Panc1 (cell line): ENCODE measurements at regions not wholly inside any gene's neighbourhood (a gene's known extent, or its start where the extent isn't known, plus 50 kb on each side); places are given as distances from the start of the nearest gene placed in this dataset.

Experiments
- POLR2AphosphoS5 ChIP-seq: IDR thresholded peaks from 2 replicates; pipeline ENCODE4 v1.6.1; 2012; ENCODE audit warnings: mild to moderate bottlenecking, low read depth, low read length, moderate library complexity
- SIN3A ChIP-seq: IDR thresholded peaks from 2 replicates; pipeline ENCODE4 v1.6.1; 2012; ENCODE audit warnings: low read depth, mild to moderate bottlenecking, low read length, moderate library complexity, borderline replicate concordance; ENCODE audit not compliant: insufficient read depth
- TCF7L2 ChIP-seq: IDR thresholded peaks from 2 replicates; pipeline ENCODE4 v1.6.1; 2011; ENCODE audit warnings: mild to moderate bottlenecking, low read depth, low read length, inconsistent platforms
- TF ChIP-seq, protein P1 (sequence below): fragments of 450-650 bp; IDR thresholded peaks from 2 replicates; pipeline ENCODE4 v1.5.1; 2017; ENCODE audit warnings: mild to moderate bottlenecking
- TF ChIP-seq, protein P2 (sequence below), 2 experiments: IDR thresholded peaks; 2 replicates each; pipeline ENCODE4 v1.6.1; 2011 to 2012; ENCODE audit warnings: low read depth in 2 of 2, control low read depth in 1 of 2, low read length in 1 of 2, mild to moderate bottlenecking in 1 of 2, moderate library complexity in 1 of 2; ENCODE audit not compliant: insufficient read depth in 1 of 2

DNA sequence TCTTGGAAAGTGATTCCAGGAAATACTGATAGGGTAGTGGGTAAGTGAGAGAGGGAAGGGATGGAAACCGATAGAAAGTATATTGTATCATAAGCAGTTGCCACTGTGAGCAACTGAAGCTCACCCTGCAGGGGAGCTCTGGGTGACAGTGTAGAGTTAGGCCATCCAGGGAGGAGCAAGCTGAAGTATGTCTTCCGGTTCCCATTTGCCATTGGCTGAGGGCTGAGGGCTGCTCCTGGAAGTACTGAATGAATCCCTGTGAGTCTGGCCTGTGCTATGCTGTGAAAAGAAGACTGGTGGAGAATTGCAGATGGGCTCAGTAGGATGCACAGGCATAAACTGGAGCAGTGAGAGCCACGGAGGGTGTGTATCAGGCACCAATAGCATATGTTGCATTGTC lies 348.3 kb downstream of the MFSD1 start:
- TF ChIP-seq, protein P1, sequence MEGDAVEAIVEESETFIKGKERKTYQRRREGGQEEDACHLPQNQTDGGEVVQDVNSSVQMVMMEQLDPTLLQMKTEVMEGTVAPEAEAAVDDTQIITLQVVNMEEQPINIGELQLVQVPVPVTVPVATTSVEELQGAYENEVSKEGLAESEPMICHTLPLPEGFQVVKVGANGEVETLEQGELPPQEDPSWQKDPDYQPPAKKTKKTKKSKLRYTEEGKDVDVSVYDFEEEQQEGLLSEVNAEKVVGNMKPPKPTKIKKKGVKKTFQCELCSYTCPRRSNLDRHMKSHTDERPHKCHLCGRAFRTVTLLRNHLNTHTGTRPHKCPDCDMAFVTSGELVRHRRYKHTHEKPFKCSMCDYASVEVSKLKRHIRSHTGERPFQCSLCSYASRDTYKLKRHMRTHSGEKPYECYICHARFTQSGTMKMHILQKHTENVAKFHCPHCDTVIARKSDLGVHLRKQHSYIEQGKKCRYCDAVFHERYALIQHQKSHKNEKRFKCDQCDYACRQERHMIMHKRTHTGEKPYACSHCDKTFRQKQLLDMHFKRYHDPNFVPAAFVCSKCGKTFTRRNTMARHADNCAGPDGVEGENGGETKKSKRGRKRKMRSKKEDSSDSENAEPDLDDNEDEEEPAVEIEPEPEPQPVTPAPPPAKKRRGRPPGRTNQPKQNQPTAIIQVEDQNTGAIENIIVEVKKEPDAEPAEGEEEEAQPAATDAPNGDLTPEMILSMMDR: no peak
- TF ChIP-seq, protein P2, sequence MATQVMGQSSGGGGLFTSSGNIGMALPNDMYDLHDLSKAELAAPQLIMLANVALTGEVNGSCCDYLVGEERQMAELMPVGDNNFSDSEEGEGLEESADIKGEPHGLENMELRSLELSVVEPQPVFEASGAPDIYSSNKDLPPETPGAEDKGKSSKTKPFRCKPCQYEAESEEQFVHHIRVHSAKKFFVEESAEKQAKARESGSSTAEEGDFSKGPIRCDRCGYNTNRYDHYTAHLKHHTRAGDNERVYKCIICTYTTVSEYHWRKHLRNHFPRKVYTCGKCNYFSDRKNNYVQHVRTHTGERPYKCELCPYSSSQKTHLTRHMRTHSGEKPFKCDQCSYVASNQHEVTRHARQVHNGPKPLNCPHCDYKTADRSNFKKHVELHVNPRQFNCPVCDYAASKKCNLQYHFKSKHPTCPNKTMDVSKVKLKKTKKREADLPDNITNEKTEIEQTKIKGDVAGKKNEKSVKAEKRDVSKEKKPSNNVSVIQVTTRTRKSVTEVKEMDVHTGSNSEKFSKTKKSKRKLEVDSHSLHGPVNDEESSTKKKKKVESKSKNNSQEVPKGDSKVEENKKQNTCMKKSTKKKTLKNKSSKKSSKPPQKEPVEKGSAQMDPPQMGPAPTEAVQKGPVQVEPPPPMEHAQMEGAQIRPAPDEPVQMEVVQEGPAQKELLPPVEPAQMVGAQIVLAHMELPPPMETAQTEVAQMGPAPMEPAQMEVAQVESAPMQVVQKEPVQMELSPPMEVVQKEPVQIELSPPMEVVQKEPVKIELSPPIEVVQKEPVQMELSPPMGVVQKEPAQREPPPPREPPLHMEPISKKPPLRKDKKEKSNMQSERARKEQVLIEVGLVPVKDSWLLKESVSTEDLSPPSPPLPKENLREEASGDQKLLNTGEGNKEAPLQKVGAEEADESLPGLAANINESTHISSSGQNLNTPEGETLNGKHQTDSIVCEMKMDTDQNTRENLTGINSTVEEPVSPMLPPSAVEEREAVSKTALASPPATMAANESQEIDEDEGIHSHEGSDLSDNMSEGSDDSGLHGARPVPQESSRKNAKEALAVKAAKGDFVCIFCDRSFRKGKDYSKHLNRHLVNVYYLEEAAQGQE (IDR thresholded peaks at IDR 0.05; ENCODE audit: insufficient read depth in 1 of 2, low read depth in 2 of 2, low read length in 1 of 2): no peak
- no peak for TF ChIP-seq POLR2AphosphoS5
- TF ChIP-seq SIN3A: no peak
- TF ChIP-seq TCF7L2: no peak
